Eye (tissue), 1 donor: ENCODE measurements at regions not wholly inside any gene's neighbourhood (a gene's known extent, or its start where the extent isn't known, plus 50 kb on each side); places are given as distances from the start of the nearest gene placed in this dataset.
A peak's percentile ranks its signal among the peaks of the same experiment; 100 is the strongest.

Experiments
- DNase-seq: peaks from one replicate; pipeline ENCODE4 v3.0.0-alpha.2; 2015

DNA sequence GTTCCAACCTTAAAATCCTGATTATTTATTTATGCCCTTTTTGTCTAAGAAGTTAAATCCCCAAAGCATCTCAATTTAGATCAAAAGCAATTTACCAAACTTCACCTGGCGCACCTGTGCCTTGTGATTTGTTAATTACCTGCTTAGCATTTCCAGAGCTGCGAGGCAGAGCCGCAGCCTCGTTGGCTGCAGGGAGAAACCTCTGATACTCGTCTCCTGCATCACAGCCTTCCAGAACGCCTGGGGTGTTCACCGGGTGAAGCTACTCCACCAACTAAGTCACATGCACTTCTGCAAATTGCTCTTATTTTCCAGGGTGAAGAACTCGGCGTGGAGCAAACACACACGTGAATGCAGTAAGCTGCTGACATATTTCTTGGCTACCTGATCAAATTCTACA, 198.1 kb upstream of the RNF32 start:
- no peak for DNase-seq

DNA sequence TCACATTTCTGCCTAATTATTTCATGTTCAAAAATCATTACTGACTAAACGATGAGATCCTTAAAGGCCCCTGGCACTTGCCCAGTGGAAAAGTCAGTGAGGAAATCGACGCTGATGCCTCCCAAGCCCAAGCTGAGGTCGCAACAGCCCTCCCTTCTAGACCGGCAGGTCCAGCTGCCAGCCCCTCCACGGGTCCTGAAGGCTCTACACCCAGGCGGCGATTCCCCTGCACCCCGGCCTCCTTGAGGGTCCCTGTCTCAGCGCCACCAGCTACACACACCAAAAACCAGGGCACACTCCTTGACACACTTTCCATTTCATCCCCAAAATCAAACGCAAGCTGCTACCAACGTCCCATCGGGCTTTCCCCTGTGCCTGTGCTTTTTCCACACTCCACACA, 200.1 kb upstream of the RNF32 start:
- no peak for DNase-seq

DNA sequence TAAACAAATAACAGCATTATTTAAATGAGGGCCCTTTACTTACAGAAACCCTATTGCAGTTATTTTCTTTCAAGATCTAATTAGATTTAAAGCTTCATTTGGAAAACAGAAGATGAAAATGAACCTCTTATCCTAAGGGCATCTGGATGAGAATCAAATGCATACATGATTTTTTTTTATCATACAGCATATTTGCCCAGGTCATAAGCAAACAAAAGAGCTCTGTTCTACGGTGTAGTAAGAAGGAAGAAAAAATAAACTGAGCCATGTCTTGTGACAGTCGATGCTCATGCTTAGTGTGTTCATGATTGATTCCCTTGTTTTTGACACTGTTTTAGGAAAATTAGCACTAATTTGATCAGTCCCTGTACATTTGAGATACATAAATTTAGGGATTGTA, 202.6 kb upstream of the RNF32 start:
- no peak for DNase-seq

DNA sequence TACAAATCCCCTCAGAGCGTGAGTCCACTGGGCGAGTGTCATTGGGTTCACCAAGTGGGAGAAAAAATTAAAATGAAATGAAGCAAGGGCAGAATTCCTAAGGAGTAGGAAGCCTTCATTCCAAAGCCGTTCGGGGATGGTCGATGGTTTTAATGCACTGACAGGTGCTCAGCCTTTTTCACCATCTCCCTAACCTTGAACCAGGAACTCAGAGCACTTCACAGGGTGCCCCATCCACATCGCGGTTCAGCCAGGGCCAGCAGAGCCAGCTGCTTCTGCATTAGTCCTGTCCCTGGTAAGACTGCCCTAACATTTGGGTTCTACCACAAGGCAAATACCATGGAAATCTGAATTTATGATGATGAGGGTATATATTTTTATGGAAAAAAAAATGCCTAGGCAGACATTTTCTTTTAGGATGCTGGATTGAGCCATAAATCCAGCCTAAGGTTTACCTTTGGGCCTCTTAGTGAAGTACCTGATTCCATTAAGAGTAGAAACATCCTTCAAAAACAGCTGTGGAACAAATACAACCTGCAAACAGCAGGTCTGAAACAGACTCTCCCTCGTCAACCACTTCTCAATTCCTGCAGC, 203.5 kb upstream of the RNF32 start:
- DNase-seq: no peak

DNA sequence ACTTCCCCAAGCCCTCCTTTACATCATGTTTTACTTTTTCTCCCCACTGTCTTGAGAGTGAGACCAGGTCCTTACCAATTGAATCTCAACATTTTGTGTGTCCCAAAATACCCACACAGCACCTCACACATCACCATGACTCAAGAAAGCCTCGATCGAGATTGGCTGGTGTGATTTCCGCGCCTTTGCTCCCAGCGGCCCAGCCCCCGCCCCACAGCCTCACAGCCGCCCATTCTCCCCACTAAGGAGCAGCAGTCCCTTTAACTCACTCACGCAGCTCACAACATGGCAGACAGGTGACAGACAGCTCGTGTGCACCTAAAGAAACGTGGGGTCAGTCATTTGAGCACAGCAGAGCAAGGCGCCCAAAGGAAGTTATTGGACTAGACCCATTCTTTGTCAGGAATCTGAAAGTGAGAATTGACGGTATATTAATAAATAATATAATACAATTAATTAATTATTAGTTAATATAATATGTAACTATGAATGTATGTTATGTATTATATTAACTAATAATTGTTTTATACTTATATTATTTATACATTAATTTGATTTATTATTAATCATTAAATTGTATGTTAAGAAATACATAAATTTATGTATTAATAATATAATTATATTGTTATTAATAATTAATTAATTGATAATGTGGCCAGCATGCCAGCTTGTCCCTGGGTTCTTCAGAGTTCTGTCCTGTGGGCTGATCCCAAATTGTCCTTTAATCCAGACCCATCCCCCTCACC, 204.9 kb upstream of the RNF32 start:
- DNase-seq: no peak

DNA sequence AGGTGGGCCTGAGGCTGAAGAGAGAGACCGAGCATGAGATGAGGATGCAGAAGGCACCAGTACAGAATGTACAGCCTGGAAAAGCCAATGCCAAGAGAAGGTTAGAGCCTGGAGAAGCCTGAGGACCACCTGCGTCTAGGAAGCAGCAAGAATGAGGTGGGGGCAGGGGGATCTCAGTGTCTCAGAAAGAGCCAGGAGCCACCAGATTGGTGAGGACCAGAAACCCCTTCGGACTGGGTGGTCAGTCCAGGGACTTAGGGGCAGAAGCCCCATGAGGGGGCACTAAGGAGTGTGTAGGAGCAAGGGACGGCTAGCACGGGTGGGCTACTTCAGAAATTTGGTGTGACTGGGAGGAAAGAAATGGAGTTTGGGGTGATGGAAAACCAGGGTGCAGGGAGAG, 205.9 kb upstream of the RNF32 start:
- no peak for DNase-seq

DNA sequence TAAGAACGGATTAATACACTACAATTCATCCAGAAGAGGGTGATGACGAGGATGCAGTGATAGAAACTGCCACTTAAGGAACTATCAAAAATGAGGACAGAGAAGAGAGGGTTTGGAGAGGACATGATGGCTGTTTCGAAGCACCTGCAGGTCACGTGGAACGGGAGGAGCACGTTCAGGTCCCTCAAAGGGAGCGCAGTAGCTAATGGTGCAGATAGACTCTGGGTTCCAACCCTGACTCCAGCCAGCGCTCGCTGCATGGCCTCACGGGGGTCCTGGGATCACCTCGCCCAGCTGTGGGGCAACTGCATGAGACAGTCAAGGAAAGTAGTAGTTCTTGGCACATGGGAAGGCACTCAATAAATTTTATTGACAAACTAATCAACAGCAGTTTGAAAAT, 208.6 kb upstream of the RNF32 start:
- DNase-seq: no peak

DNA sequence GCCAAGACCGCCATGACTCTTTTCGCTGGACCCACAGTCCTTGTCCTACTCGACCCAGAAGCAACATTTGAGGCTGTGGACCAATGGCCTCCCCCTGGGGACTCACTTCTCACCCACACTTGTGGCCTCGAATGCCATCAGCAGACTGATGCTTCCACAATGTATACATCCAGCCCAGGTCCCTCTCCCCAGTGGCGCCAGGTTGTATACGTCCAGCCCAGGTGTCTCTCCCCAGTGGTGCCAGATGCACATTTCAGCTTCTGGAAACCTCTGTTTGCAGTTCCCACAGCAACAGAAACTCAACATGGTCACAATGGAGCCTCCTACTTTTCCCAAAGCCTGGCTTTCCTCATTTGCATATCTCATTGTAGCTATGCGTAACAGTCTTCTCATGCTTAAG, 210.5 kb upstream of the RNF32 start:
- DNase-seq: no peak

DNA sequence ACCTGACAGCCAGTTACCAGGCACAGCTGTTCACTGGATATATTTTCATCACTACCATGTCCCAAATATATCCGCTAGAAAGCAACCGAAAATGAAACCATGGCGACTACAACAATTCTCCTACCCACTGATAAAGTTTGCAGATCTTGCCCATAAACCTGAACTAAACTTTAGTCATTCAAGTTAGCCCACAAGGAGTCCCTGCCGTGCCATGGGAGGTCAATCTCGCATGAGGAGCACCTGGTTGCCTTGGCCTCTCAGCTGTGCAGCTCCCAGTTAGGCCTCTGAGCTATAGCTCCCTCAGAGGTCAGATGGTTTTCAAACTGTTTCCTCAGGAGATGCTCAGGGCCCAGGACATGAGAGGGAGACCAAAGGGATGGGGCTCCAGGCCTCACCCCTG, 211.1 kb upstream of the RNF32 start:
- no peak for DNase-seq

DNA sequence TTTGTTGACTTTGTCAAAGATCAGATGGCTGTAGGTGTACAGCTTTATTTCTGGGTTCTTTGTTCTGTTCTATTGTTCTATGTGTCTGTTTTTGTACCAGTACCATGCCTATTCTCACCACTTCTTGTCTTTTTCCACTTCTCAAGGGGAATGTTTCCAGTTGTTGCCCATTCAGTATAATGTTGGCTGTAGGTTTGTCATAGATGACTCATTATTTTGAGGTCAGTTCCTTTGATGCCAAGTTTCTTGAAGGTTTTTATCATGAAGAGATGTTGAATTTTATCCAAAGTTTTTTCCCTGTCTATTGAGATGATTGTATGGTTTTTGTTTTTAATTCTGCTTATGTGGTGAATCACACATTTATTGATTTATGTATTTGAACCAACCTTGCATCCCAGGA, 216.7 kb upstream of the RNF32 start:
- no peak for DNase-seq

DNA sequence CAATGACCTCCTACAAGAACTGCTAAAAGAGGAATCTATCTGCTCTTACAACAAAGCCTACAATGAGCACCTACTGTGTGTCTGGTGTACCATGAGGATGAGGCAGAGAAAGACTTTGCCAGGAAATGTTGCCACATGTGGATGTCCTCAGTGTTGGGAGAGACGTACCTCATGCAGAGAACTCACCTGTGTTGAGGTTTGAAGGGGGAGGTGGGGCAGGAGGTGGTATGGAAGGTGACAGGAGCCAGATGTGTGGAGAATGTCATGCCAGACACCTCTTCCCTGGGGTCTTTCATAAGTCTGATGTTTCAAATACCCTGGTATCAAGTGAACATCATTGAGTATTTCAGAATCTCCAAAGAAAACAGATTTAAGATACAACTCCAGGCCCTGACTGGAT, 220.1 kb upstream of the RNF32 start:
- DNase-seq: no peak

DNA sequence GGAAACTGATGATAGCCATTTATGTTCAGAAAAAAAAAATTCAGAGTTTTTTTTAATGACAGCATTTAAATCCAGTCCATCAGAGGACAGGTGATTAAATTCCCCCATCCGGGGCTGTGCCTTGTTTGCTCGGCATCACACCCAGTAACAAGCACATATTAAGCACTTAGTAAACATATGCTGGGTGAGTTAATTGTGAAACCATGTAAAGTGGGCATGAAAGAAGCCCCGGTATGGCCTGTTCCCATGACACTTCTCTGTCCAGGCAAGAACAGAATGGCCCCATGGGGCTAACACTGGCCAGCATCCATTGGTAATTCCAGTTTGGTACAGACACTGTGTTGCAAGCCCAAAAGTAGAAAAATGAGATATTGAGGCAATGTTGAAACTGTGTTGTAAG, 220.8 kb upstream of the RNF32 start:
- no peak for DNase-seq

DNA sequence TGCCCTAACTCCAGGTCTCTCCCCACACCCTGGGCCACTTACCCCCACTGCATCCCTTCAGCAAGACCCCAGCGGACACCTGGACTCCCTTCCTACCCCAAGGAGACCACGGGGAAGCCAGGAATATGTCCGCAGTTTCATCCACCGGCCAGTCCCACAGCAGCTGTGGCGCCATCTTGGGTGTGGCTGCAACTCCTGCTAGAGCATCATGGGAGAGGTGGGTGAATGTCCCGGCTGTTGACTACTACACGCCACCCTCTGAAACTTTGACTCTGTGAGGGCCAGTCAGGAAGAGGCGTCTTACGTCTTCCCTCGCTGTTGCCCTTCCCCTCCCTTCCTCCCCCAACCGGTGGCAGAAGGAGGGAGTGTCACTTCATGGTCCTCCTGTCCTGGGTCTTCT, 238.3 kb upstream of the RNF32 start:
- no peak for DNase-seq

DNA sequence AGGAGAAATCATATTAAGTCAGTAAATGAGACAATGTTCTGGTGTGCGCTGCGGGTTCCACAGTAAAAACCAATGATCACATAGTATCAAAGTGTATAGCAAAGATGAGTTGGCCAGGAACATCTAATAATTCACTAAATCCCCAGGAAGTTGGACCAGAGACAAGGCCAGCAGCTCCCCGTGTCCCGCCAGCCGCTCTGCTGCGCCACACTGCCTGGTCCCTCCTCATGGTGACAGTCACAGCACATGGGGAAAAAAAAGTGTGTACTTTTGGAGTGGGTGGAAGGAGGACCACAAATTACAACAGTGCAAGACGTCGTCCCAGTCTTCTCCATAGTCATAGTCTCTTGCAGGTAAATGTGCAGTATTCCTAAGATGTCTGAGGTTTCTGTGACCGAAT, 239.0 kb upstream of the RNF32 start:
- no peak for DNase-seq

DNA sequence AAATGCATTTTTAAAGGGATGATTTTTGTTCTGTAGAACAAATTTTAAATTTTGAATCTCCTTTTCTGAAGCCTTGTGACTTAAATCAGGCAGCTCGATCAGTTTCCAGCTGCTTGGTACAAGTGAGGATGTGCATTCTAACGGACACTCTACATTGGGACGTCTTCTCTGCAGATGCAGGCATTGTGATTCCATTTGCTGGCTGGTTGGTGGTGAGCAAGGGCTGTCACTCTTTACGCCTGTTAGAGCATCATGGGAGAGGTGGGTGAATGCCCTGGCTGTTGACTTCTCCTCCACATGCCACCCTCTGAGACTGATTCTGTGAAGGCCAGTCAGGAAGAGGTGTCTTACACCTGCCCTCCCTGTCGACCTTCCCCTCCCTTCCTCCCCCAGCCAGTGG, 240.5 kb upstream of the RNF32 start:
- no peak for DNase-seq

DNA sequence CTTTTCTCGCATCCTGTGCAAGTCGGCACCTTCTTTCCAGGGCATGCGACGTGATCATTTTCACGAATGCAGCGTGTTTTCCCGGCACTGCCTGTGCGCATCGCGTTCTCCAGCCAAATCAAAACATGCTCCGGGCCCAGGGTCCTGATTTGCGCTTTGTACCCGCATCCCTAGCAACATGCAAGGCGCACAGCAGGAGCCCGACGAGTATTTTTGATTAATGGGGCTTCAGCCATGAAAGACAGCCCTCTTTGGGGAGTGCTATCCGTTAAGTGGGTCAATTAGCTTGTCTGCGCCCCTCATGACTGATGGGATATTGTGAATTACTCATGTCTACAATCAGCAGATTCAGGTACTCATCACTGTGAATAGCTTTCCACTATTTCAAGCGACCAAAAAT, 243.3 kb upstream of the RNF32 start:
- peak; percentile 54 for DNase-seq

DNA sequence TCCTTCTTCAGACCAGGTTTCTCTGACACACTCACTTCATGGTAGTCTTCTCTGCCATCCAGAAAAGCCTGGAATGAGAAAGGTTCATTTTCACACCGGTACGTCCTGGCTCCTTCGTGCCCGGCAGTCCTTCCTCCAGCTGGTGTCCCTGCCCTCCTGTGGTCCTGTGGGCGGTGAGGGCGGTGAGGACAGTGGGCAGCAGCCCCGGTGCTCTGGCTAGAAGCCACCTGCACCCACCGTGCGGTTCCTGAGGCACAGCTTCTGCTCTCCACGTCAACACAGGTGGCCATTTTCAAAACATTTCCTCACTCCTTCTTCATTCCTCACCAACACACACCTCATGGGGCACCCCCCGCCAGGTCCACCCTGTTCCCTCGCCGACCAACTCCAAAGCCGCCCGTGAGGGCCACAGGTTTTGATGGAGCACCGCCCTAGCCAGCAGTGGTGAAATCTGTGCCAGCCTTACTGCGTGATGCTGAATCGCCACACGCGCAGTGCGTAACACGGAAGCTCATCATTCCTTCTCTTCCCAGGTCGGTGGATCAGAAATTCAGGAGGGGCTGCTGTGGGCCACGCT, 251.4 kb upstream of the RNF32 start:
- no peak for DNase-seq

DNA sequence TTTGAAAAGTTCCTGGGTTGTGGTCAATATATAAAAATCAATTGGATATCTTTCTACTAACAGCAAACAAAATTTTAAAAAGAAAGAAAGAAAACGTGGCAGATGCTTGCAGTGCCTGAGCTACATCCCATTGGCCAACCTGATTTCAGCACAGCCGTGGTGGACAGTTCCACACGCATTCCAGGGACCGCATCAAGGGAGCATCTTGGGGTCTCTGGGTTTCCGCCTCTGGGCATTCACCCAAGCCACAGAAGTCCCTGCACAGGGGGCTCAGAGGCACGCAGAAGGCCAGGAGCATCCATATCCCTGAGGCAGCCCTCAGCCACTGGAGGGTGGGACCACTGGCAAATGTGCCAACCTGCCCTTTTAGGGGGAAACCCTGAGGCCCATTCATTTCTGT, 254.5 kb upstream of the RNF32 start:
- DNase-seq: peak; percentile 74

DNA sequence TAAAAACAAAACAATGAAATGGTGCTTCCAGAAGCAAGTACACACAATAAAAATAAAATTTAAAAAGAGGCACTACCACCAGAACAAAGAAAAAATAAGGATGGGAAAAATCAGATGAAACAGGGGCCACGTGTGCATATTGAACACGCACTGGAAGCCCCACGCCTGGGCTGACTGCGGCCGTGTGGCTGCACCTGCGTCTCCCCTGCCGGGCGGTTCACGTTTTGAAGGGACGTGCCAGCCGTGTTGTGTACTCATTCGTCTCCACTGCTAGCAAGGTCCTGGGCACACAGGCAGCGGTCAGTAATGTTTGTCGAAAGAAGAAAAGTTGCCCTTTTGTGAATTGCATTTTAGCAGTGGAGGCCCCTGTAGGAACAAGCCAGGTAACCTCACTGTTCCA, 255.9 kb upstream of the RNF32 start:
- DNase-seq: no peak

DNA sequence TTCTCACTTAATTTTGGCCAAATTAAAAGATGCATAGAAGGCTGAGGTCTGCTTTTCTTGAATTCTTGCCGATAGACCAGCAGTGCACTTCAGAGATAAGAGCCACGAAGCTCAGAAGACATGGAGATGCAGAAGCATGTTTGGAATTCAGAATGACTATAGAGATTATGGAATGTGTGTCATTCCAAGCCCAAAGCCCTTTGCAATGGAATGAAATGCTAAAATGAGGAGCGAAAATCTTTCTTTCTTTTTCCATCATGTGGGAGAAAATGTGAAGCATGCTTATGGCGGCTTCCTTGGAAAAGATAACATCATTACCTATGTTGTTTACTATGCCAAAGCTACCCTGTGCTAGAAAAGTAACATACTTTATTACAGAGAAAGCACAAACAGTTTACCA, 257.0 kb upstream of the RNF32 start:
- no peak for DNase-seq

DNA sequence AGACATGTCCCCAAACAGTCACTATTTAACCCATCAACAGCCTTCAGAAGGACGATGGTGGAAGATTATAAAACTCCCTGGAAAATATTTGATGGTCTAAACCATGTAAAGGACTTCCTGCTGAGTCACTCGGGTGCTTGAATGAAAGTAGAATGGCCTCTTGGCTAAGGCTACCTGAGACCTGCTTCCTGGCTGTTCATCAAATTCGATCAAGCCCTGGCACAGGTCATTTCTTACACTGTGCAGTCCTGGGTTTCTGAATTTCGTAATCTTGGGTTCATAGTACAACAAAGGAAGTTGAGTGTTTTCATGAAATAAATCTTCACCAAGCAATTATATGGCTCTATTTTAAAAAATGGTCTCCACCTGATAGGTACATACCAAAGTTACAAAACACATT, 260.3 kb upstream of the RNF32 start:
- DNase-seq: no peak

DNA sequence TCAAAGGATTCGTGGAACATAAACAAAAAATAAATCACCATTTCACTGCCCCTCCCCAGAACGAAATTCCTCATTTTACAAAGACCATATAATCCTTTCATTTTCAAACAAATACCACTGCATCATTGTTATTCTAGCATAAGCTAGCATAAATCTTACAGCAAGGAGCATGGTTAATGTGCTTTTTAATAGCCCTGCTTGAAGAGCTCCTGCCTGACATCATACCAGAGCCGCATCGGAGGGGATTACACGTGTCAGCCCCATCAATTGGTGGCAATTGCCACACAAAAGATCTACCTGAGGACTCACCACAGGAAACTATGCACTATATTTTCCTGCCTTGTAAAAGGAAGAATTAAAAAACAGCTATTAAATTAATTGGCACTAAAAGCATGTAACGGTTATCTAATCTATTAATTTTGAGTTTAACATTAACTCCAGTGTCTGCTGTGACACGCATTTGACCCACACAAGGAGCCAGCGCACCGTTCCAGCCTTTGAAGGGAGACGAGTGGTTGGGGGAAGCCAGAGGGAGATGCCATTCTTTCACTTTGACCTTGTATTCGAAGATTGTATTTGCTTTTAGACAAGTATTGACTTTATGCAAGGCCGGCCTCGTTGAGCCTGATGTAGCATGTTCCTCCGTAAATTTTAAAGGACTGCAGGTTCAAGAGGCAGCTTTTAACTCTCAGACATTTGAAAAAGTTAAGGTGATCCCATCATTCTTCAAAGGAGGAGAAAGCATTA, 261.1 kb upstream of the RNF32 start:
- DNase-seq: no peak

DNA sequence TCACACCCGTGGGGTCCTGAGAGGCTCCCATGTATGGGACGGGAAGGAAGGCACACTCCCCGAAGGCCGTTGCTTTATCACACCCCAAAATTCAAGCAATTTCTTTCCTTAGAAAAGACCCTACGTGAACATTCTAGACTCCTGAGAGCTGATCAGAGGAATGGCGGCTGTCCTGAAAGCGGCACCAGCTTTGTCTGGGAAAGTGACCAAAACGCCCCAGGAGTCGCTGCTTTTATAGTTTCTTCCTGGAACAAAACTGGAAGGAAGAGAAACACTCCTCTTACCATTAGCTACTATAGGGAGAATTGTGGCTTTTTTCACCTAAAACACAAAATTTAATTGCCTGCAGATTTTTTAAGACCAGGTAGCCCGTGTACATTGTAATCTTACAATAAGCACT, 261.8 kb upstream of the RNF32 start:
- DNase-seq: no peak

DNA sequence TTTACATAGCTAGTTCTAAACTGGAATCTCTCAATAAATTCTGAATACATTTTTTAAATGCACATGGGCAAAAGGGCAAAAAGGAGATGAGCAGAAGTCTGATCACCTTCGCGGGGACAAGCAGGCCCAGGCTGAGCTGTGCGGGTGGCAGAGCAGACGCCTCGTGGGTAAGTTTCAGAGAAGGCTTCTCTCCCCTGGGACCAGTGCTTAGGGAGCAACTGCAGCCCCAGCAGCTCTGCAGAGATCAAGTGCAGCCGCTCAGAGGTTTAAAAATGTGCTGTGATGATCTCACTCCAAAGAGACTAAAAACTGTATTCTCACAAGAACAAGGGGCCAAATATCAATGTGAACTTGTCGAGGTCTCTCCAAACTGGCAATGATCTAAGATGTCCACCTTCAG, 264.3 kb upstream of the RNF32 start:
- DNase-seq: peak; percentile 21
